ENCODE measurements at regions not wholly inside any gene's neighbourhood (a gene's known extent, or its start where the extent isn't known, plus 50 kb on each side); places are given as distances from the start of the nearest gene placed in this dataset.

DNA sequence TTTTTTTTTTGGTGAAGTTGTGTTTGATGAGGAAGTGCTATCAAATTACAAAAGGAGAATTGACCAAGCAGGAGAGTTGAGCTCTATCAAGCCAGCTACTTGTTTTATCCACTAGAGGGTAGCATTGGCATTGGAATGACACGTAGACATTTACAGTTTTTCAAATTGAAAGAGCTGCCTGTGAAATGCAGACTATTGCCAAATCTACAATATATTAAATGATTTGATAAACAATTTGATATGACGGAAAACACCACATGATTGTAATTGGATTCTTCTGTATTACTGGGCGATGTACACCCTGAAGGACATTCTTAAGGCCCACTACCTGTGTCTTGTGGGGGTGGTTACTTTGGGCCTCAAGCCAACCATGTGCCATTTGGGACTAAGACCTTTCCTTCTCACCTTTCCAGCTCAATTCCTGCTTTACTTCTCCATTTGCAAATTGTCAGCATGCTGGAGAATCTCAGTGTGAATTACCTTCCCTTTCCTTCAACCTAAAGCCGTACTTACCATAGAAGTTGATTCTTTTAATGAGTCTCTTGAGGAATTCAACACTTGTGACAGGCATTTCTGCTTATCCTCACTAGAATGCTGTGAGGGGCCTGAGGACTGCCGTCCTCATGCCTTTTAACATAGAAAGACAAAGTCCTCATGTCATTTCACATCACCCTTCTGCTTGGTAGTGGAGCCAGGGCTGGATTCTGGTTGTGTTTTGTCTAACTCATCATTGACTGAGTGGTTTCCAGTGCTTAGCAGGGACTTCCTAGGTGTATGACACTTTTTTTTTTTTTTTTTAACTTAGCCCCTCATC is 134.8 kb upstream of the THUMPD2 start:
- no peaks in the 10 kb centered on the region for H3K9me3 Mint-ChIP-seq
- no peaks in the 10 kb centered on the region for H3K4me1 Mint-ChIP-seq
- DNase-seq (no peak), ATAC-seq (ENCODE audit: low read depth) (peak; percentile 34)
- intact Hi-C loops (cut with micrococcal nuclease), result loop anchor here (1.0 kb wide), 3 partner anchors 640 to 1868 kb away; no protein-coding TSS in a partner anchor
- TF ChIP-seq, protein P1, sequence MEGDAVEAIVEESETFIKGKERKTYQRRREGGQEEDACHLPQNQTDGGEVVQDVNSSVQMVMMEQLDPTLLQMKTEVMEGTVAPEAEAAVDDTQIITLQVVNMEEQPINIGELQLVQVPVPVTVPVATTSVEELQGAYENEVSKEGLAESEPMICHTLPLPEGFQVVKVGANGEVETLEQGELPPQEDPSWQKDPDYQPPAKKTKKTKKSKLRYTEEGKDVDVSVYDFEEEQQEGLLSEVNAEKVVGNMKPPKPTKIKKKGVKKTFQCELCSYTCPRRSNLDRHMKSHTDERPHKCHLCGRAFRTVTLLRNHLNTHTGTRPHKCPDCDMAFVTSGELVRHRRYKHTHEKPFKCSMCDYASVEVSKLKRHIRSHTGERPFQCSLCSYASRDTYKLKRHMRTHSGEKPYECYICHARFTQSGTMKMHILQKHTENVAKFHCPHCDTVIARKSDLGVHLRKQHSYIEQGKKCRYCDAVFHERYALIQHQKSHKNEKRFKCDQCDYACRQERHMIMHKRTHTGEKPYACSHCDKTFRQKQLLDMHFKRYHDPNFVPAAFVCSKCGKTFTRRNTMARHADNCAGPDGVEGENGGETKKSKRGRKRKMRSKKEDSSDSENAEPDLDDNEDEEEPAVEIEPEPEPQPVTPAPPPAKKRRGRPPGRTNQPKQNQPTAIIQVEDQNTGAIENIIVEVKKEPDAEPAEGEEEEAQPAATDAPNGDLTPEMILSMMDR (IDR thresholded peaks at IDR 0.05), result no peak
- no peaks in the 10 kb centered on the region for H3K36me3 Mint-ChIP-seq (ENCODE audit: low read depth)
- peaks cover 2% of the 10 kb centered on the region for H3K27me3 Mint-ChIP-seq
- ChIA-PET POLR2A (no interaction called here), CTCF (interaction anchor here (0.6 to 2.2 kb wide), 16 partner anchors 8 to 1869 kb away, joined by 3 to 54 read pairs (median 4); no protein-coding TSS in a partner anchor)
- no peak overlapping the region for H3K4me3 Mint-ChIP-seq
- H3K27ac Mint-ChIP-seq, result no peak overlapping the region

DNA sequence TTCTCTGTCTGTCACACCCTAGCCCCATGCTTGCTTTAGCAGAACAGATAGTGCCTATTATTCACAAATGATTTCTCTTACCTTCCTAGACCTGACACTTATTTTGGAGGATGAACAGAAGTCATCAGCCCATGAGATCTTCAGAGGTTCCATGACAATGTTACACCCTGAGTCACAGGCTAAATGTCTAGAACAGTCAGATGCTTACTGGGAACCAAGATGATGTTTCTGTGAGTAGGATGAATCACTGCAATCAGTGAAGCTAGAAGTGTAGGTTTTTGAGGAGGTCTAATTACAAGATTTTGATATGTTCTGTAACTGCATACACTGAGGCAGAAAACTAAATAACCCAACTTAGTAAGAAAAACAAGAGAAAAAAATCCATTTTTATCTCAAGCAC is 123.0 kb upstream of the THUMPD2 start:
- ChIA-PET POLR2A (no interaction called here), CTCF (no interaction called here)
- TF ChIP-seq, protein P1 (IDR thresholded peaks at IDR 0.05), result no peak
- Mint-ChIP-seq H3K9me3 (no peaks in the 10 kb centered on the region), H3K4me1 (no peaks in the 10 kb centered on the region), H3K4me3 (no peak overlapping the region), H3K36me3 (ENCODE audit: low read depth) (no peaks in the 10 kb centered on the region), H3K27ac (no peak overlapping the region), H3K27me3 (peaks cover 6% of the 10 kb centered on the region)
- DNase-seq (no peak), ATAC-seq (ENCODE audit: low read depth) (no peak)
- intact Hi-C loops (cut with micrococcal nuclease), result no loop called here

DNA sequence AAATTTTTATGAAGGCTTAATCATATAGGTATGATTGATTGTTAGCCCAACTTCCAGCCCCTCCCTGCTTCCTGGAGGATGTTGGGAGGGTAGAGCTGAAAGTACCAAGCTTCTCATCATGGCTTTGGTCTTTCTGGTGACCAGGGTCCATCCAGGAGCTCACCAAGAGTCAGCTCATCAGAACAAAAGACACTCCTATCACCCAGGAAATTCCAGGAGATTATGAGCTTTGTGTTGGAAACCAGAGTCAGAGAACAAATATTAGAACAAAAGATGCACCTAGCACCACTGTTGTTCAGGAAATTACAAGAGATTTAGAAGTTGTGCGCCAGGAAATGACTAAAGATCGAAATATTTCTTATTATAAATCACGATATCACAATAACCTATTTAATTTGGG is 119.9 kb upstream of the THUMPD2 start:
- Mint-ChIP-seq H3K4me1 (no peaks in the 10 kb centered on the region), H3K27me3 (peaks cover 8% of the 10 kb centered on the region), H3K4me3 (no peak overlapping the region), H3K36me3 (ENCODE audit: low read depth) (no peaks in the 10 kb centered on the region), H3K9me3 (no peaks in the 10 kb centered on the region), H3K27ac (no peak overlapping the region)
- DNase-seq (no peak), ATAC-seq (ENCODE audit: low read depth) (no peak)
- TF ChIP-seq, protein P1 (IDR thresholded peaks at IDR 0.05), result no peak
- POLR2A ChIA-PET, result no interaction called here
- intact Hi-C loops (cut with micrococcal nuclease), result no loop called here
- CTCF ChIA-PET, result interaction anchor here (1.4 kb wide), 1 partner anchor 15 kb away, joined by 3 read pairs; no protein-coding TSS in a partner anchor

GRCh38 chr2:39897273-39897672 is 118.2 kb upstream of the THUMPD2 start:
- no peak for DNase-seq
- TF ChIP-seq, protein P1 (IDR thresholded peaks at IDR 0.05), result no peak
- POLR2A ChIA-PET, result no interaction called here
- Mint-ChIP-seq H3K9me3 (no peaks in the 10 kb centered on the region), H3K36me3 (ENCODE audit: low read depth) (no peaks in the 10 kb centered on the region), H3K27me3 (peaks cover 9% of the 10 kb centered on the region), H3K4me1 (no peaks in the 10 kb centered on the region), H3K27ac (no peak overlapping the region), H3K4me3 (no peak overlapping the region)
- CTCF ChIA-PET, result interaction anchor here (0.8 to 1.0 kb wide), 2 partner anchors 12 to 16 kb away, joined by 3 to 6 read pairs; no protein-coding TSS in a partner anchor
- intact Hi-C loops (cut with micrococcal nuclease), result no loop called here
- ATAC-seq (ENCODE audit: low read depth), result no peak

- no peaks in the 10 kb centered on the region for H3K9me3 Mint-ChIP-seq
- no peaks in the 10 kb centered on the region for H3K36me3 Mint-ChIP-seq (ENCODE audit: low read depth)
- H3K4me3 Mint-ChIP-seq, result no peak overlapping the region
- ATAC-seq (ENCODE audit: low read depth) (no peak), DNase-seq (no peak)
- TF ChIP-seq, protein P1 (IDR thresholded peaks at IDR 0.05), result no peak
- H3K27ac Mint-ChIP-seq, result no peak overlapping the region
- intact Hi-C loops (cut with micrococcal nuclease), result no loop called here
- no peaks in the 10 kb centered on the region for H3K4me1 Mint-ChIP-seq
- peaks cover 12% of the 10 kb centered on the region for H3K27me3 Mint-ChIP-seq
- ChIA-PET CTCF (no interaction called here), POLR2A (no interaction called here)
These were observed 115.0 kb upstream of the THUMPD2 start for GRCh38 chr2:39894082-39894481.
